ENCODE measurements at regions not wholly inside any gene's neighbourhood (a gene's known extent, or its start where the extent isn't known, plus 50 kb on each side); places are given as distances from the start of the nearest gene placed in this dataset.

DNA sequence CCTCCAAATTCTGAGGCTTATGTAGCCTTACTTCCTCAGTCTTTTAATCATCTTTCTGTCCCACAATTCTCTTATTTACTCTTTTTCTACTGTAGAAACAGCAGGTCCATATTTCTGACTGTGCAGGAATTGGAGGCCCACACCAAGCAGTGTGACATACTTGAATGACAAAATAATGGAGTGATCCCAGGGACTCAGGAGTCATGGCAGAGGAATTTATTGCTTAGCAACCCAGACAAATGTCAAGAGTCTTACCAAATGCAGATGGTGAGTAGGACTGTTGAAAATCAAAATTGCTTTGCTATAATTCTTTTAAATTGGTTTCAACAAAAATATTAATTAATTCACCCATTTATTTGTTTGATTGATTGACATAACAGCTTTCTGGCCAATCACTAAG lies 59.9 kb downstream of the HTR1B start:
- no peak for DNase-seq

- DNase-seq, result no peak
Observed at GRCh38 chr6:77401231-77401630, 62.1 kb downstream of the HTR1B start.

- no peak for DNase-seq
Observed at GRCh38 chr6:77397561-77397960, 65.7 kb downstream of the HTR1B start.

GRCh38 chr6:77389402-77389801 lies 73.9 kb downstream of the HTR1B start:
- DNase-seq, result no peak

- DNase-seq, result no peak
Observed at GRCh38 chr6:77383026-77383425, 80.3 kb downstream of the HTR1B start.

- no peak for DNase-seq
Observed at GRCh38 chr6:77373955-77374354, 89.3 kb downstream of the HTR1B start.

DNA sequence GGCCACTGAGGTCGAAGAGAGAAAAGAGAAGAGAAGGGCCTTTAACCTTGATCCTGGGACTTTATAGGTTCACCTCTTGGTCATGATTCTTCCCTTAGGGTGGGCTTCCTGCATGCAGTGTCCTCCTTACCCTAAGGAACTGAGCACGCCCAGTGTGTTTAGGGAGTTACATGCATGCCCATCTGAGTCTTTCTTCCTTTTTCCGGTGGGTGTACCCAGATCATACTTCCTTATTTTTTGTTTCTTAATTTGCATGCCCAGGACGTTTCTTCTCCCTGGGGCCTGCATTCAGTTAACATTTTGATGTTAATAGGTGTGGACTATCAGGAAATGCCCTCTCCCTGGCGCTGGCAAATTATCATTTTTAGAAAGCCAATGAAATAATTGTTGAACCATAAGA lies 91.5 kb downstream of the HTR1B start:
- DNase-seq, result no peak

DNA sequence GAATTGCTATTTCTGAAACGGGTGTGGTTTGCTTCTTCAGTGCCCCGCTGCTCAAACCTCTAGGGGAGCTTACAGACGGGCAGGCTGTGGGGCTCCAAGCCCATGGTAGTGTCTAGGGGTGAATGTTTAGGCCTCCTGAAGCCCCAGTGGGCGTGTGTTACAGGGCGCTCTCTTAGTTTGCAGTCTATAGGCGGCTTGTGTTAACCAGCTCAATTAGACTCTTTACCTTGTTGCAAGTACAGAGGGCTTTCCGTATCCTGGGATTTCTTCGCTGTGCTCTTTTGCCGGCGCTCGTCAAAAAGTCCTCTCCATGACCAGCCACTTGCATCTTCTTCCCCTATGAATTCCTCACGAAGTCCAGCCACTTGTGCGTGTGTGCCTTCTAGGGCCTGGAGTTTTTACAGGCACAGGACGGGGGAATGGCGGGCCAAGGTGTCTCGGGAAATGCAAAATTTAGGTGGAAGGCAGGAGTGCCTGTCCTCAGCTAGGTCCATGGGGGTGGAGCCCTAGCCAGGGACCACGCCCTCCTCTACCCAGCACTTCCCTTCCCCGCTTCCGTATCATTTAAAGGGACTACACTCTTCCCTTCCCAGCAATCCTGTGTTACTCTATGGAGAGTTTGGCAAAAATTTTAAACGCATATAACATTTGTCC lies 94.5 kb downstream of the HTR1B start:
- DNase-seq, result peak; percentile 3 to 24

GRCh38 chr6:77366798-77367197 lies 96.5 kb downstream of the HTR1B start:
- DNase-seq, result no peak

- DNase-seq, result no peak
Observed at GRCh38 chr6:77363702-77364101, 99.6 kb downstream of the HTR1B start.

DNA sequence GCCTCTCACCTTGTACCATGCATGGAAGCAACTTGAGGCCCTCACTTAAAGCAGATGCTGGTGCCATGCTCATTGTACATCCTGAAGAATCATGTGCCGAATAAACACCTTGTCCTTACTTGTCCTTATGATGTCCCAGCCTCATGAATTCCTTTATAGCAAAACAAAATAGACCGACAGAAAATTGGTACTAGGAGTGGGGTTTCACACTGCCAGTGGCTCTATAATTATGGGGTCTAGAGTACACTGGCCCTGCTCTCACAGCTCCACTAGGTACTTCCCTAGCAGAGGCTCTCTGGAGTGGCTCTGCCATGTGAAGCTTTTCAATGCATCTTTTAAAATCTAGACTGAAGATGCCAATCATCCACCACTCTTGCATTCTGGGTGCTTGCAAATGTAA lies 101.2 kb downstream of the HTR1B start:
- no peak for DNase-seq

GRCh38 chr6:77361018-77361417 lies 102.3 kb downstream of the HTR1B start:
- no peak for DNase-seq

DNA sequence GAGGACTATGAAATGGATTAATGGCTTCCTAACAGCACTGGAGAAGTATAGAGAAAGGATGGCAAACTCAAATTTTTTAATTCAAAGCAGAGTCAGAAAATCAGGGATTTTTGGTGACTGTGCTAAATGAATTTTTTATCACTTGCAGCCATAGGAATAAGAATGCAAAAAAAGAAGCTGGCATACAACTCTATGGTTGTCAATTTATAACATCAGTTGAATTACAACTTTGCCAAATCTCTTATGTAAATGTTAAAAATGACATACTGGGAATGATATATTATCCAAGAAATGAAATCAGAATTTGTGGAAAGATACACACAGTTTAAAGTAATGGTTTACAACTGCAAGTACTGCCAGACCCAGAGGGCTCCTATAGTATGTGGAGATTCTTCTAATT lies 106.5 kb downstream of the HTR1B start:
- no peak for DNase-seq

DNA sequence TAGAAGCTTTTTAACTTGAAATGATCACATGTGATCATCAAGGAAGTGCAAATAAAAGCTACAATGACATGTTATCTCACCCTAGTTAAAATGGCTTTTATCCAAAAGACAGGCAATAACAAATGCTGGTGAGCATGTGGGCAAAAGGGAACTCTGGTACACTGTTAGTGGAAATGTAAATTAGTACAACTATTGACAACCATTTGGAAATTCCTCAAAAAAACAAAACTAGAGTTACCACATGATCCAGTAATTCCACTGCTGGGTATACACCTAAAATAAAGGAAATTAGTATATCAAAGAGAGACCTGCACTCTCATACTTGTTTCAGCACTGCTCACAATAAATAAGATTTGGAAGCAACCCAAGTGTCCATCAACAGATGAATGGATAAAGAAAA lies 108.7 kb downstream of the HTR1B start:
- no peak for DNase-seq

GRCh38 chr6:77353129-77353528 lies 110.2 kb downstream of the HTR1B start:
- no peak for DNase-seq

GRCh38 chr6:77341058-77341986 lies 122.0 kb downstream of the HTR1B start:
- no peak for DNase-seq

- DNase-seq, result no peak
Observed at GRCh38 chr6:77340331-77340730, 123.0 kb downstream of the HTR1B start.

GRCh38 chr6:77339926-77340325 lies 123.4 kb downstream of the HTR1B start:
- DNase-seq, result no peak

DNA sequence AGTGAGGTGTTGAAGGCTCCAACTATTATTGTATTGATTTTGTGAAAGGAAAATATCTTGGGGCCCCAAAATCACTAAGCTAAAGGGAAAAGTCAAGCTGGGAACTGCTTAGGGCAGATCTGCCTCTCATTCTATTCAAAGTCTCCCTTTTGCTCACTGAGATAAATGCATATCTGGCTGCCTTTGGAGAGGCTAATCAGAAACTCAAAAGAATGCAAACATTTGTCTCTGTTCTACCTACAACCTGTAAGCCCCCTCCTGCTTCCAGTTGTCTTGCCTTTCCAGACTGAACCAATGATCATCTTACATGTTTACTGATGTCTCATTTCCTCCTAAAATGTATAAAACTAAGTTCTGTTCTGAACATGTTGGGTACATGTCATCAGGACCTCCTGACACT lies 125.9 kb downstream of the HTR1B start:
- no peak for DNase-seq

GRCh38 chr6:77334093-77334492 lies 129.2 kb downstream of the HTR1B start:
- DNase-seq, result no peak

GRCh38 chr6:77332915-77333623 lies 130.2 kb downstream of the HTR1B start:
- DNase-seq, result no peak

- DNase-seq, result no peak
Observed at GRCh38 chr6:77326711-77327110, 136.6 kb downstream of the HTR1B start.

- DNase-seq, result no peak
Observed at GRCh38 chr6:77326029-77326428, 137.3 kb downstream of the HTR1B start.

- no peak for DNase-seq
Observed at GRCh38 chr6:77324866-77325265, 138.4 kb downstream of the HTR1B start.
